NCI-H1092 (cell line): ENCODE measurements at regions not wholly inside any gene's neighbourhood (a gene's known extent, or its start where the extent isn't known, plus 50 kb on each side); places are given as distances from the start of the nearest gene placed in this dataset.

ENCODE experiments used
- DNase-seq: peaks from one replicate; lab custom pipeline; 2025; lab: John Stamatoyannopoulos, UW

DNA sequence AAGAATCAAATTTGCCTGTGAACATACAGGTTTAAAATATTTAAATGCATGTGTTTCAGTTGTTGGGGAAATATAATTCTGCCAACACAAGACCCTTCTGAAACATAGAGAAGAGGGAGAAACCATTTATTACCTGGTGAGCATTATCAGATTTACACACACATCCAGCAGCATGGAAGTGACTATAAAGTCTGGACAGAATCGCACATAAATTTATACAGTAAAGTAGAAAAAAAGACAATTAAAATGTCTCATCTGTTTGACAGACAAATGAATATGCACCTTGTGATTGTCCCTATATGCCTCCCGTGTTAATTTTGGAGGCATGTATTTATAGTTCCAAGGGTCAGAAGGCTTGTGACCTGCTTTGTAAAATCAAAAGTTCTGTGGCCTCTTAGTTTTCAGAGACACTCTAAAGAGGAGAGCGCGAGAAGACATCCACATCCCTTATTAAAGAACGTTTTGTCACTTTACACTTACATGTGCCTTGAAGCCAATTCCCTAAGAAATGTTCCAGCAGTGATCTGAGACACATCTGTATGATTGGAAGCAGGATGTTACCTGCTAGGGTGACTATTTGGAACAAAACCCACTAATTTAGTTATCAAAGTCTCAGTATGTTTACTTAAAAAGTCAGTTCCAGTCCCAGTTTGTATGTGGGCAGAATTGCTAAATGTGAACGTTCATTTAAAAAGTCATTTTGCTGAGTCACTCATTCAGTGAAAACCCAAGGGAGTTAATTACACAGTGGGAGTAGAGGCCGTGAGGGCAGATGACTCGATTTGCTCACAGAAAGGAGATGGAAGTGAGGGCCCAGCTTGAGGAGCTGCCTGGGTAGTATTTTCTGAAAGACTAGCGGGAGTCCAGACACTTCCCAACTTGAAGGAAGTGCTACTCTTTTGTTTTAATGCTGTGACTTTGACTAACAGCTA is 527.6 kb upstream of the MEX3C start:
- DNase-seq, result no peak

DNA sequence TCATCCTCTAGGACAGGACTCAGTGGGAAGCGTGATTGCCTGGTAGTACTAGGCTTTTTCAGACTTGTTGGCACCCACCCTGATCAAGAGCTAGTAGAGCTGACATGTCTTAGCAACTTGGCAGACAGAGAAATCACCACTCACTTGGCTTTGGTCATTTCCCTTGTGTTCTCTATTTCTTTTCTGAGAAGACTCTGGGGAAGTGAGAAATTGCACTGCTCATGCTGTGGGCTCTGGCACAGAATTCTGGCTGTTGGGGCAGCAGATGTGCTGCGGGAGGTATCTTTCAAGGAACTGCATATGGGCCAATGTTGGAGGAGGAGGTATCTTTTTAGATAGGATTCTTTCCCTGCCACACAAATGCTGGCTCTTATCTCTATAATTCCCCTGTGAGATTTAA is 529.1 kb upstream of the MEX3C start:
- no peak for DNase-seq

DNA sequence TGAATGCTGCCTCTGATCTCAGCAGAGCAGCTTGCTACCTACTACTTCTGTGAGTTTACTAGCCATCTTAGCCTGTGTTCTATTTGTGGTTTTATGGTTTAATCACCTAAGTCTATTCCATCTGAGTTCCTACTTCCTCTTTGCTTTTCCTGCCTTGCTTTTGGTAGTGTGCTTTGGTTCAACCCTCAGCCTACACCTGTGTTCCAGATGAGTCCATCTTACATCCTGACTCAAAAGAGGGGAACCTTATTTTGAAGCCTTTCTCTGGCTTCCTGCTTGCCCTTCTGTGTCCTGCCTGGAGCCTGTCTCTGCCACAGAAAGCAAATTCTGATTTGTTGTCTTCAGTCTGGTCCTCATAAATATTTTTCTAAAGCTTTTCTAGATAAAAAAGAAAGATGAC is 530.3 kb upstream of the MEX3C start:
- no peak for DNase-seq

DNA sequence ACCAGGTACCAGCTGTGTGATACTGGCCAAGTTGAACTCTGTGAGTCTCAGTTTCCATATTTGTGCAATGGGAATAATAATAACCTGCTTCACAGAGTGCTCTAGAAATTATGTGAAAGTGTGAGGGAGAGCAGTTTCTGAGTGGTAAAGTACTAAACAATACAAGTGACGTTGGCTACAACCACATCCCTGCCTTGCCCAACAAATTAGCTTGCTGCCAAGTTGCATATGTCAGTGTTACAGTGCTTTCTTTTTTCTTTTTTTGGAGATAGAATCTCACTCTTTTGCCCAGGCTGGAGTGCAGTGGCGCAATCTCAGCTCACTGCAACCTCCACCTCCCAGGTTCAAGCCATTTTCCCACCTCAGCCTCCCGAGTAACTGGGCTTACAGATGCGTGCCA is 533.6 kb upstream of the MEX3C start:
- DNase-seq, result no peak

DNA sequence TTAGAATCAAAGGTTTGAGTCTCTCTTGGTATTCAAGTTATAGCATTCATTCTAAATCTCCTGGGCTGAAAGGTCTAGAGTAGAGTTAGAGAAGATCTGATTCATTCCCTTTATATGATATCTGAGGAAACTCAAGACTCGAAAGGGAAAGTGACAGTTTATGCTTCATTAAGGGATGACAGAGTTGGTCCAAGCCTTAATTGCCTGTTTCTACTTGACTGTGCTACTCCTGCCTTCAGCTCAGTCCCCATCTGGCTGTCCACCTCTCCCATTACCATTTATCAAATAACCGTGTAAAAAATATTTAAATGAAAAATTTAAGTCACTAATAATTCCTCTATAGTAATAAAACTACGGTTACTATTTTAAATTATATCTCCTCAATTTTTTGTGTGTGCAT is 537.1 kb upstream of the MEX3C start:
- DNase-seq, result no peak

DNA sequence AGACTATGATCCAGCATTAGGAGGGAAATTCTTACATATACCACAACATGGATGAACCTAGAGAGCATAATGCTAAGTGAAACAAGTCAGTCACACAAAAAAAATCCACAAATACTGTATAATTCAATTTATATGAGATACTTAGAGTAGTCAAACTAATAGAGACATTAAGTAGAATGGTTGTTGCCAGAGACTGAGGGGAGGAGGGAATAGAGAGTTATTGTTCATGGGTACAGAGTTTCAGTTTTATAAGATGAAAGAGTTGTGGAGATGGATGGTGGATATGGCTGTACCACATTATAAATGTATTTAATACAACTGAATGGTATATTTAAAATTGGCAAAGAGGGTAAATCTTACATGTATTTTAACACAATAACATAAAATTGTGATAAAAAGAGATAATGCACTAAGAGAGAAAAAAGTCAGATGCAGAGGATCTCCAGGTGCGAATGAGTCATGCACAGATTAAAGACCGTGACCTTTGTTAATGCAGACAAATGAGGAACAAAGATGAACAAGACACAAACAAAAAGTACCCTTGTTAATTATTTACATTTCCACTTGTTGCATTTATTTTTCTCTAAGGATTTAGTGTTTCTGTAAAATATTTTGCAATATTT is 541.7 kb upstream of the MEX3C start:
- no peak for DNase-seq

DNA sequence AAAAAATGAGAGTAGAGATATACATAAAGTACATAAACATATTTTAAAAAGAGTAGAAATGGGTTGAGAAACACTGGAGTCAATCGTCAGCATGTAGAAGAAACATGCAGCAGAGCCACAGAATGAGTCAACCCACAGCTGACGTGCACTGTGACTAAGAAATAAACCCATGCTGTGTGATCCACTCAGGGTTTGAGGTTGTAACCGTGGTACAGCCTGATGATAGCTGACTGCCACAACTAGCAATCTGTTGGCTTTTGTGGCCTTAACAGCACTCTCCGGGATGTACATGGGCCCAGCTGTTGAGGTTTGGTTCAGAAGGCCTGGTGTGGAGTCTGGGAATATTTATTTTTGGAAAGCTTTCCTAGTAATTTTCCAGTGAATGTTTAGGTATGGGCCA is 554.4 kb upstream of the MEX3C start:
- DNase-seq, result no peak

DNA sequence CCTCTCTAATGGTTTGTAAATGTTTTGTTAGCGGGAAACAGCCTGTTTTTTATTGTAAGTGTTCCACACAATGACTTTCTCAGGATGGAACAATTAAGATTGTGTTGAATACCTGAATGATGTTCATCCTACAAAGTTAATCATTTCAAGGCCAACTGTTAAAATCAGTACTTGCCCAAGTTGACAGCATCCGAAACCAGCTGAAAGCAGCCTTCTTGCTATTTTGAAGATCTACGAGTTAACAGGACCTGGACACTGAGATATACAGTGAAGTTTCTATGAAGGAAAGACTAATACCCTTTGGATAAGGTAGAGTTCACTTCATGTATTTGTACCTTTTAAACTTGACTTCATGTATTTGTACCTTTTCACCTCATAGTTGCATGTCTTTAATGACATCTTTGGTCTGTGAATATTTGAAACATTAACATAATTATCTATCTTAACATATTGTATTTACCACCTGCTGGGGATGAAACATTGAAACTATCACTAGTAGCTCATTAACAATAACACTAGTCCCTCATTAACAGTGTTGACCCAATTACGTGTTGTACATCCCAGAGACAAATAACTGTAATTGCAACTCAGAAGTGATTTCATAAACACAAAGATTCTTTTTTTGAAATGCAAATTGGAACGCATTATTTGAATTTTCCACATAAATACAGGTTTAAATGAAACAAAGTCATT is 556.0 kb upstream of the MEX3C start:
- DNase-seq, result no peak

DNA sequence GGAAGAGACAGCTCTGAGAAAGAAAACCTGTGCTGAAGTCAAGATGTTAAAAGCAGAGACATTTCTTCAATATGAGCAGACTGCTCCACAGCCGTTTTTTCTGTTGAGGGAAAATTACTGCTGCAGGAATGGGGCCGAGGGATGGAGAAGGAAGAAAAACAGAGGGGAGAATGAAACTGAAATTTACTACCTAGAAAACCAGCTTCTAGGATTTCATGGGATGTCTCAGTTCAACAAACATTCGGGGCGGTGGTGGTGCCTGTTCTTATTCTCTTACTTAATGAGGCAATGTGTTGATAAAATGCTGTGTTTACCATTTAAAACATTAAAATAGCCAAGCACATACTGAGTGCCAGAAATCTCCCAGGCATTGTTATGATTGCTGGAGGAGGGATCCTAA is 557.1 kb upstream of the MEX3C start:
- DNase-seq, result no peak

DNA sequence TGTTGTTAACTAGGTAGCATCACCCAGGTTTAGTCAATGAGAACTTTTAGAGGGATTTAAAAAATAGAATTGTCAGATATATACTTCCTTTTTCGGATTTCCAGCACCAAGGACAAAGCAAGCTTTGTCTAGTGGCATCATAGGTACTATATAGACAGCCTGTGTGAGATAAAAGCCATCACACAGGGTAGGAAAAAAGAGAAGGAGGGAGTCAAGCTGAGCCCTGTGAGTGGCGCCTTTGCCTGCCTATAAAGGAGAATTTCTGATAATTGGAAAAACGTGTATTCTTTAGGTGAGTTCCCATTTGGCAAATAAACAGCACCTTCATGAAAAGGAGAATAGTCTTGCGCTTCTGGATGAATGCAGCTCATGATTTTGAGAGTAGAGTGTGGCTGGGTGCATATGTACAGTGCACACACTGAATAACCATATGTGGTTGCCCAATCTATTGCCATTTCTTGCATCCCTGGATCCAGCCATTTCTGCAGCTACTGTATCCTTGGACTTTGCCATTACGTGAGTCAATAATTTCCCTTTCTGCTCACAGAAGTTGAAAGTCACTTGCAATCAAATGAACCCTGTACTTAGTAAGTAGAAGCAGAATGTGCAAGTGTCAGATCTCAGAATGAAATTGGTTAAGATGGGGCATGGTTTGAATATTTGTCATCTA is 559.9 kb upstream of the MEX3C start:
- DNase-seq, result no peak

DNA sequence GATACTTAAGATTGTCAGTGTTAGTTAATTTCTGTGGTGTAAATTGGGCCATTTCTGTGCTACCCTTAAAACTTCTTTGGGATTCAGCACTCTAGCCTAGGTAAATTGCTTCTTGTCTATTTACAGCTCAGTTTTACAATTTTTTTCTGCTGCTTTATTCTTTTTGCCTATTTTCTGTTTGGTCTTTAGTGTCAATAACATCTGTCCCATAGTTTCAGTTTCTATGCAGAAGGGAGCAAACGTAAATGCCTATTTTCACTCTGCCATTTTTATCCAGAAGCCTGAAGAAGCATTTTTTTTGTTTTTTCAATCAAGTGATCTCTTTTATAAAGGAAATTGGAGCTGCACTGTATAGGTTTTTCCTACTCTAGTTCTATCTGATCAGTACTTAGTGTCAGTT is 564.9 kb upstream of the MEX3C start:
- DNase-seq, result no peak

DNA sequence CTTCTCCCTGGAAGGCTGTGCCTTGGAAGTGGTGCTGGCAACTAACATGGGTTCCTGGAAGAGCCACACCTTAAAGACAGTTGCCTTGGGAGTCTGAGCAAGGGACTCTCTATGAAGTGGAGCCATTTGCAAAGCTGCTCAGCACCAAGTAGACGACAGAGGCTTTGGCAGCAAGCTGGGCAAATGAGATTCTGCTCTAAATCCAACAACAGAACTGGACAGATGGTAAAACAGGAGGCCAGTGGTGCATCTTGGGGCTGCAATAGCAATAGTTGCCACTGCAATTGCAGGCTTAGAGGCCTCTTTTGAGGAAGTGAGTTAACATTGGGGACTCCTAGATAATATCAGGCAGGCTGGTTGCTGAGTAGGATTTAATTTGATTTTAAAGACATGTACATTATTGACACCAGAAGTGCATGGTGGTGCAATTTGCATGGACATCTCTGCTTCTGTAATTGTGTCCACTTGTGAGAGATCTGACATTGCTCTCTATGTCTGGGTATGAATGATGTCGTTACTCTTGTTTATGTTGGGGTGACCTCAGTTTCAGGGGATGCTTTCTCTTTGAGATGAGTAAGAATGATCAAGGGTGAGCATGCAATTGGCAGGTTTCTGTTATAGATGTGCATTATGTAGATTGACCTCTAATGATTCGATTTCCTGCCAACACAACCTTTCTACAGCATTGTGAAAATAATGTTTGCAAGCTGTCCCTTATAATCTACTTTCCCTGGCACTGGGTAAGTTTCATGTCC is 568.3 kb upstream of the MEX3C start:
- no peak for DNase-seq

DNA sequence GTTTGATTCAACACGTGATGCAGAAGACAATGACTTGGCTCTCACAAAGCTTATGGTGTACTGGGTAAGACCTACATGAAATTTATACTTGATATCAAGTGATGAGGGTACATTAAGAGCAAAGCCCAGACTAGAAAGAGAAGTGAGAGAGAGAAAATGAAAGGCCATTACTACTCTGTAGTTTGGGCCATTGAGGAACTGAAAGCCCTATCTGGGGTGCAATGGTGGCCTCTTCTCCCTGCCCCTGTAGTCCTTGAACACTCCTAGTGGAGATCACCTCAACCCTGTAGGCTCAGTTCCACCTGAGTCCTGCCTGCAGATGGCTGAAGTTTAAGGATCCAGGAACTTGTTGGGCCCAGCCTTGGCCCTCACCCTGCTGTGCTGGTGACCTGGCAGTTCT is 569.8 kb upstream of the MEX3C start:
- no peak for DNase-seq

DNA sequence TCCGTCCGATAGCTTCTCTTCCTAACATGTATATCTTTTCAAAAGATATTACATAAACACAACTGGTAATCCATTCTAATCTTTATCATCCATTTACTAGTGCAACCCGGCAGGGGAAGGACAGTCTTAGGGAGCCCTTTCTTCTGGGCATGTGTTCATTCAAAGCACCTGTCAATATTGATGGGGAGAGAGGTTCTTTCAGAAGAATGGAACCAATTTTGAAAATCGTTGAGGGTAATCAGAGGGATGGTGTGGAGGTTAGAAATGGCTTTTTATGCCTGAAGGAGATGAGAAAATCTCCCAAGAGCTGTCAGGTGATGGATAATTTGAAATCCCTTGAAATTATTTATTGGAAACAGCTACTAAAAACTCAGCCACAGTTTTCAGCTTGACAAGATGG is 561.9 kb upstream of the DCC start:
- no peak for DNase-seq

DNA sequence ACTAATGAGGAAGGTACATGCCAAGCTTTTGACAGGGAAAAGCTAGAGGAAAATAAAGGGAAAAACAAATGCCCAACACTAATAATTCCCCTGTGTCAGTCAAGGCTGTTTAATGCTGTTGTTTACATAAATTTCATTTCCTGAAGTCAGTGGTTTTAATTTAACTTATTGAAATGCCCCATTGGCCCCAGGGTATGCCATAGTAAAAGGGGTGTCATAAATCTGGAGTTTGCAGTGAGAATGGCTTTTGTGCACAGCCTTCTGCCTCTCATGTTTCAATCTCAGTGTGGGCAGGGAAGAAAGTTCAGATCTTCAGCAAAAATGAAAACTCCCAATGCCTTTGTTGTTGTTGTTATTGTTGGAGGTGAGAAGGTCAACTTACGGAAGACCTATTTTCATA is 550.1 kb upstream of the DCC start:
- no peak for DNase-seq

DNA sequence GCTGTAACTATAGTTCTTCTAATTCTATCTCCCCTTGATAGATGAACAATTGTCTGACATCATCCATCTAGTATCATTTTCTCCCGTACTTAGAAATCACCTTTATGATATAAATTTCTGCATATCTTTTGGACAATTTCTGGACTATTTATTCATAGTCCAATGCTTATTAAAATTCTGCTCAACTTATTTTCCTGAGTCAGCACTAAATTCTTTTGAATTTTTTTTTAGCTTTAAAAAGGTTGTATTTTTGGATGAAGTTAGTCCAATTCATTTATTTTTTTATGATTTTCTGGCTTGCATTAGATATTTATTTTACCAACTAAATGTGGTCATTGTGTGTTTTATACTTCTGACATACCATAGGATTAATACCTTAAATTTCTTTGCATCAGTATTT is 538.5 kb upstream of the DCC start:
- DNase-seq, result no peak

DNA sequence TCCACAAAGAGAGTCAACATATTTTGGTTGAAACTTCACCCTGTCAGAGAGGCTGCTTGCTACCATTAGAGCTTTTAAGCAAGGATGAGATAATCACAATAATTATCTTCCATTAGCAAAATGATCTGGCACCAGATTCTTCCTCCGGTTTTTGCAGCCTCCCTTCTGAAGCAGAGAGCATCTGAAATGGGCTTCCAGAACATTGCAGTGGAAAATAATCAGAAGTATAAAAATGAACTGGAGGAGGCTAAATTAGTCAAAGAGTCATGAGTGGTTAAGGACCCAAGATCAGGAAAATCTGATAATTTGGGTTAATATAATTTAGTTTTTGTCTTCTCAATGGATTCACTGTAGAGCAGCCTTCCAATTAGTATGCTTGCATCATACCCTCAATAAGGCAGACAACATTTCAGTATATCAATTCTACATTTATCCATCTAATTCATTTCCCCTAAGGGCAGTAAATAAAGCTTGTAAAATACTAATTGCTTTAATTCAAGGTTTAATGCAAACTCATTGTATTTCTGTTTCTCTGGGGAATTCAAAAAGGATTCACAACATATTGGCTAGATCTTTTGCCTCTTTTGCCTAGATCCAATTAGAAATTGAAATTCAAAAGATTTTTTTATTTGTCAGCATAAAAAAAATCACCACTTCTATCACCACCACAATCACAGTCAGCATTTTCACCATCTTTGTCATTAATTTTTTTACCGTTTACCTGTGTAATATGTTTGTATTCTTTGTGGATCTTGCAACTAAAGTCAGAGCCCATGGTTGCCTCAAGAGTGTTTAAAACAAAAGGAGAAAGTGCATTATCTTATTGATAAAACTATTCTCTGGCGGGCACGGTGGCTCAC is 537.2 kb upstream of the DCC start:
- DNase-seq, result no peak

DNA sequence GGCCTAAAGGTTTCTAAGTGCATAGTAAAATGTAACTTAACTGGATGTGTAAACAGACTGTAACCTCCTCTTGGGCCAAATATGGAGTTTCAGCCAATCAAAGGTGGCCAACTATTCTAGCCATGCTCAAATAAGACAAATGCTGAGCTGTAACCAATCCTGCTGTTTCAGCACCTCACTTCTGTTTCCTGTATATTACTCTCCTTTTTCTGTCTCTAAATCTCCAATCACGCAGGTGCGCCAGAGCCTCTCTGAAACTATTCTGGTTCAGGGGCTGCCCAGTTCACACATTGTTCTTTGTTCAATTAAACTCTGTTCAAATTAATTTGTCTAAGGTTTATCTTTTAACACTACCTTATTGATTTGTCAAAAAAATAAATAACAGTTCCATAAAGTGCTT is 532.7 kb upstream of the DCC start:
- no peak for DNase-seq

DNA sequence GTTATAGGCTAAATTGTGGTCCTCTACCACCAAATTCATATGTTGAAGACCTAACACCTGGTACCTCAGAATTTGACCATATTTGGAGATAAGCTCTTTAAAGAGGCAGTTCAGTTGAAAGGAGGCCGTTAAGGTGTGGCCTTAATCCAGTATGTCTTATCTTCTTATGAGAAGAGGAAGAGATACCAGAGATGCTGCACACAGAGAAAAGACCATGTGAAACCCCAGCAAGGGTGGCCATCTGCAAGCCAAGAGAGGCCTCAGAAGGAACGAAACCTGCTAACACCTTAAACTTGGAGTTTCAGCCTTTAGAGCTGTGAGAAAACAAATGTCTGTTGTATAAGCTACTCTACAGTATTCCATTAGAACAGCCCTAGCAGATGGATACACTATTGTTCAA is 528.1 kb upstream of the DCC start:
- DNase-seq, result no peak

DNA sequence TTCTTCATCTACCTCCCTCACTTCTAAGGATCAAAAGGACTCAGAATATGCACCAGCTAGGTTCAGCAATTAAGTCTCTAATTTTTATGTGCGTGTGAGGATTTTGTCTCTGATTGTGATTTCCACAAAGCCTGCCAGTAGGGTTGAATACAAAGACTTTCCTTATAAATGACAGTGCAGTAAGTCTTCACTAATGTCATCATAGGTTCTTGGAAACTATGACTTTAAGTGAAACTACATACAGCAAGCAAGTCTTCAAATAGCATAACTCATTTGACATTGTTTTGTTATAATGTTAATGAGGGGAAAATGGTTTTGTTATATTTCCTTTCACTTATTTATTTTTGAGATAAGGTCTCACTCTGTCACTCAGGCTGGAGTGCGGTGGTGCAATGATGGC is 526.3 kb upstream of the DCC start:
- DNase-seq, result no peak

DNA sequence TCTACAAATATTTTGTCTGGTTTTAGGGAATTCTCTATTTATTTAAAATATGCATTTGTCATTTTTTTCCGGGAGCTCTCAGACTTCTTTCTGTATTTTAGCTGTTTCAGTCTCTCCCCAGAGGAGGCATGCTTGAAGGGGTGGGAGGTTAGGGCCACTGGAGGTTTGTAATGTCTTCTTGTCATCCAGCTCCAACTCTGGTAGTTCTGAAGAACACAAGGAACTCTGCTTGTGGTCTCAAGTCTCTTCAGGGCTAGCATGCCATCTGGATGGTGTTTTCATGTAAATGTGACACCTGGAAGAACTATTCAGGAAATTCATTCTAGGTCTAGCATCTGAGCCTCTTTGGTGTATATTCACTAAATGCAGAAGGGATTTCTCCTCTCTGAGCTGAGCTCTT is 518.4 kb upstream of the DCC start:
- DNase-seq, result no peak
